CD4-positive, alpha-beta T cell treated with Interleukin-6 for 4 hours (primary cell): ENCODE measurements at regions not wholly inside any gene's neighbourhood (a gene's known extent, or its start where the extent isn't known, plus 50 kb on each side); places are given as distances from the start of the nearest gene placed in this dataset.
"Not testable (repeated sequence)": the region's sequence is repeated elsewhere in the genome, so short reads cannot be mapped to it uniquely, and the experiment has no call there.

Experiments used
- DNase-seq: peaks from one replicate; pipeline ENCODE4 v3.0.0-alpha.2; 2020; ENCODE audit warnings: mixed read lengths

DNA sequence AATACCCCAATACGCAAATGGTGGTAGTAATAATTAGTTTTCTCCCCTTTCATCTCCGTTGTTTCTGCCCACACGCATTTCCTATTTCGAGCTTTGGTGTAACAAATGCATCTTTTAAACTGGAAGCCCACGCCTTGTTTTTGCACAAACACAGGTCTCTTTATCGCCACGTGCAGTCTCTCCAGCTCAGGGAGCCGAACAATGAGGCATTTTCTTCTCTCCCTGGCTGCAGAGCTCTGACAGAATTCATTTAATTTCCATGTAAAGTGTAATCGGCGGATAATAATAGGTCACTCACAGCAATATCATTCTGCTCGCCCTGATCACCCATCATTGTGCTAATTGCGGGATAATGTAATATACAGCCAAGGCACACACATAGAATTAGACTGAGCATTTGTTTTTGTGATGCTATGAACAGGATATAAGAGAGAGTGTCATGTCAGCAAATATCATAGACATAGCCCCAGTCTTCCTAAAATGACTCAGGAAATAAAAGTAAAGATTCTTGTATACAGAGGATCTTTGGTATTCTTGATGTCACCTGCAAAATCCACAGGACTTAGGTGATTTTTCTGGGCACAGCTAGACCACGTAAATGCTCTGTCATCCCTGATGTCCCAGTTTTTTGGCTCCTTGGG lies 452.6 kb upstream of the CDH11 start:
- DNase-seq: no peak

- DNase-seq: no peak
Measured at GRCh38 chr16:65572156-65572555, 450.3 kb upstream of the CDH11 start.

GRCh38 chr16:65570261-65570660 lies 448.4 kb upstream of the CDH11 start:
- DNase-seq: no peak

GRCh38 chr16:65559846-65560245 lies 438.0 kb upstream of the CDH11 start:
- DNase-seq: no peak

GRCh38 chr16:65549689-65550088 lies 427.8 kb upstream of the CDH11 start:
- not testable (repeated sequence) for DNase-seq

DNA sequence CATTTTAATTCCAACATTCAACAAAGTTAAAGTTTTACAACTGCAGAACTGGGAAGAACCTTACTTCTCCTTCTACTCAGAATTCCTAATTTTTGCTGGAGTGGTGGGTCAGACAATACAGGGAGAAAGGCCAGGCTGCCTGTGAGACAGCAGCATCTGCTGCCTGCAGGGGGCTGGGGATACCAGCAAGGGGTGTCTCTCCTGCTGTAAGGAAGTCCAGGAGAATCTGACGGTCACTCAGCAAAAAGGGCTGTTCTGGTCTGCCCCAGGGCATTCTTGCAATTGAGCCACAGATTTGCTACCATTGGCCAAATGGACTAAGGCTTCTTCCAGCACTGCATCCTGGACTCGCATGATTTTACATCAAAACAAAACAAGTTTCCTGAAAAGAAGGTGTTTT lies 426.6 kb upstream of the CDH11 start:
- no peak for DNase-seq

DNA sequence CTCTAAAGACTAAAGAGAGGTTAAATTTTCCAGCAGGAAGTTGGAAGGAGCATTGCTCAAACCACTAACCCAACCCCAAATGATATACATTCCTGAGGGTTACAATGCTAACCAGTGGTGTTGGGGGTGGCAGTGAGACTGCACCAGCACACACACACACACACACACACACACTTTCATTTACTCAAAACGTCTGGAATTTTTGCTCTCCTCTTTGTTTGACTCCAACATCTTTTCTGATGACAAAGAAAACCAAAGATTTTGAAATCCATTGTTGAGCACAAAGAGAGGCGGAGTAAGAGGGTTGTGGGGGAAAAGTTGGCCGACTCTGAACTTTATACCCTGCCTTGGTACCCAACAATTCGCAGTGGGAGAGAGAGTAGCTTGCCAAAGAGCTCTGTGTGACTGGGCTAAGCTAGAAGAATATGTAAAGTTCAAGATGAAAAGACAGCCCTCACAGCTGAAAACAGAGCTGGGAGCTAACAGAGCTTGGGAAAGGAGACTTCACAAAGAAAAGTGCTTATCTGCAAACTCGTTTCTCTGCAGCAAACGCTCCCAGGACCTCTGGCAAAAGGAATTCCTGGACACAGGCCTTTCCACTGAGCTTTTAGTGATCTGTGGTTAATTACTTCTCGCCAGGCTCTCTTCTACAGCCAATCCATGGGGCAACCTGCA lies 426.0 kb upstream of the CDH11 start:
- no peak for DNase-seq

- DNase-seq: no peak
Measured at GRCh38 chr16:65546353-65546791, 424.5 kb upstream of the CDH11 start.

GRCh38 chr16:65545413-65545956 lies 423.6 kb upstream of the CDH11 start:
- DNase-seq: no peak

- no peak for DNase-seq
Measured at GRCh38 chr16:65543781-65544740, 422.2 kb upstream of the CDH11 start.

DNA sequence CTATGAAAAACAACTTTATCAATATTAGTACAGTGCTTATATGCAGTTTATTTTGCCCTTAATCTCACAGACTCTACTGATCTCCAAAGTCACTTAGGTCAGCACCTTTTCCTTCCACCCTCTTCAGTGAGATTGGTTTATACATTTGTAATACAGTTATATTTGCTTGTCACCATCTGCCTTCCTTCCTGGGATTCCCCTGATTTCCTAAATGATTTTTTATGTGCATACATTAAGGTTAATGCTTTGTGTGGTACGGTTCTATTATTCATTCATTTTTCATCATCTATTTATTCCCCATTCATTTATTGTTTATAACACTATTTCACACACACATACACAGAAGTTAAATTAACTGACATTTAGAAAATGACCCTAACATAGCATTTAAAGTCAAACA lies 419.8 kb upstream of the CDH11 start:
- no peak for DNase-seq

- no peak for DNase-seq
Measured at GRCh38 chr16:65540901-65541300, 419.0 kb upstream of the CDH11 start.

DNA sequence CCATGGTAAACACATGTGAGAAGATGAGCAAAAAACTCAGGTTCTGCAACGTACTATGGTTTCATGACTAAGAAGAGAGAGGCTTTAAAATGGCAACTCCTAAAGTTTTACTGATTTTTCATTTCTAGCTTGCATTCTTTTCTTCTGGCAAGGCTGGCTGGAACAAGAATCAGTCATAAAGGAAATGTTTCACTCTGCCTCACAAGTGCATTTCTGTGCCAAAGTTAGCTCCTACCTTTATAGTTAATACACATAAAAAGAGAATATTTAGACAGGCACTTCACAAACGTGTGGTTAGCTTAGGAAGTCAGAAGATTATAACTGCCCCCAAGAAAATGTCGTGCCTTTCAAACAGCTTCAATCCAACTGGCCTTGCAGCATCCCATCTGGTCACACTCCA lies 417.1 kb upstream of the CDH11 start:
- no peak for DNase-seq

DNA sequence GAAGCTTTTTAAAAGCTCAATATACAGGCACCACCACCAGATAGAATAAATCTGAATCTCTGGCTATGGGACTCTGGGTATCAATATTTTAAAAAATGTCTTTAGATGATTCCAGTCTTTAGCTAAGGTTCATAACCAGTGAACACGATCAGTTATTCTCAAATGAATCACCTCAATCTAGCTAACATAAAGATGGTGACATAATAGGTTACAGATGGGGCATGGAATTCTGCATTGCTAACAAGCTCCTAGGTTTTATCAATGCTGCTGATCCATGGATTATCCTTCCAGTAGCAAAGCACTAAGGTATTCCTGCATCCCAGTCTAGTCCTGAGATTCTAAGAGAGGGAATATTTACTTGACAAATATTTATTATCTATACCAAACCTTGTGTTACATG lies 415.5 kb upstream of the CDH11 start:
- no peak for DNase-seq

GRCh38 chr16:65534121-65534528 lies 412.3 kb upstream of the CDH11 start:
- no peak for DNase-seq

DNA sequence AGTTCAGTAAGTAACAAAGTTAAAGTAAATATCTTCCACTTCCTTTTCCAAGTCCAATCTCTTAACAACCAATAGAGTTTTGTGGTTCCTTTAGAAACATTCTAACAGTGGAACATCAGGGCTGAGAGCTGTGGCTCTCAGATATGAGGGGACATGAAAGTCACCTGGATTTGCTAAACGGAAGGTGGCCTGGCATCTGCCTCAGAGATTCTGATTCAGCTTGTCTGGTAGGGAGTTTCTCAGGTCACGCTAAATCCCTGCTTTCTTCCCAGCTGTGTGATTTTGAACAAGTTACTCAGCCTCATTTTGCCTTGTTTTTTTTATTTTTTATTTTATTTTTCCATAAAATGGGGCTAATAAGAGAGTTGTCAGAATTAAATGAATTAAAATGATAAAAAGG lies 411.0 kb upstream of the CDH11 start:
- no peak for DNase-seq

DNA sequence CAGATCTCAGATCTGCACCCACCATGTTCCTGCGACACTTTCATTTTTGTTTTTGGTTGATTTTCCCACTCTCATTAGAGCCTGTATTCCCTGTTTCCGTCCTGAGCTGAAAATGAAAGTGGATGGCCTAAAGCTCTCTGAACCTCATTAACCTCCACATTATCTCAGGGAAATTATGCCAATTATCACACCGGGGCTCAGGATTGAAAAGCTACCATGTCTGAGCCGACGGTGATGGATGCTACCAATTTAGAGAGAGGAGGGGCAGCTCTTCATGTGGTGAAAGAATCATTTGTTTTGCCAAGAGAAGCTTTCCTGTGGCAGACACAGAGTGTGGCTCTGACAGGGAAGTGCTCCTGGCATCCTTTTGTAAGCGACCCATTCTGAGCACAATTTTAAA lies 410.4 kb upstream of the CDH11 start:
- no peak for DNase-seq

GRCh38 chr16:65531475-65531874 lies 409.6 kb upstream of the CDH11 start:
- no peak for DNase-seq

- DNase-seq: no peak
Measured at GRCh38 chr16:65525707-65526106, 403.8 kb upstream of the CDH11 start.

- DNase-seq: no peak
Measured at GRCh38 chr16:65524997-65525396, 403.1 kb upstream of the CDH11 start.

- DNase-seq: no peak
Measured at GRCh38 chr16:65524231-65524630, 402.4 kb upstream of the CDH11 start.

DNA sequence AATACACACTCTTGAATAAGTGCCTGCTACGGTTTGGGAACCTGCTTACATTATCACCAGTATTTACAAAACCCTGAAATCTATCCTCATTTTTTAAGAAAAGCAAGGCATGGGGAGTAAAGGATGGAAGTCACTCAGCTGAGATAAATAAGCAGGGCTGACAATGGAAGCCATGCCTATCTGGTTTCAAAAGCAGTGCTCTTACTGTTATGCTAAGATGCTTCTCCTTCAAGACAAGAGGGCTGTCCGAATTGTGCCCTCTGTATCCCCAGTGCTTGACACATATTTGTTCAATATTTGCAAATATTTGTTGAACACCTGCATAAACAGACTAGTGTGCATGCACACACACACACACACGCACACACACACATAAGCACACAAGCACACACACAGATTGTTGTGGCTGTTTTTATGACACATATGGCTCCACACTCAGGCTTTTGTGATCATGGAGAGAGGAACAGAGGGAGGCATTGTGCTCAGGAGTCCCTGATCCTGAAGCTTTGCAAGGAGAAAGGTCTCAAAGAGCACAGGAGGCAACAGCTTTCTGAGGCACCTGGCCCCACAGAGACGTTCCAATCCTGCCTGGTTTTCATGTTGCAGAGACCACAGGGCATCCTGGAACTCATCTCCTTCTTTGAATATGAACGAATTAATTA lies 401.6 kb upstream of the CDH11 start:
- DNase-seq: no peak

DNA sequence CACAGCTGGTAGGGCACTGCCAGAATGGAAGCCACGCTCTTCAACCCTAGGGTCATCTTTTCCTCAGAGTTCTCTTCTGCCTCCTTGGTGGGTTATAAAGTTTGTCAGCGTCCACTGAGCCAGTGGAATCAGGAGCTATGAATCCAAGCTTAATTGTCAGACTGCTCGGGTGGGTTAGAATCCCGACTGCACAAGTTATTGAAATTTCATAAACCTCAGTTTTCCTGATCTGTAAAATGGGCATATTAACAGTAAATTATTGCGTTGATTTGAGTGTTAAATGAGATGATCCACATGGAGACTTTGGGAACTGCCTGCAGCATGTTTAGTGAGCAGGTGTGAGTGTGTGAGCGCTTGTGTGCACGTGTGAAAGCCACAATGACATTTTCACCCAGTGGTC lies 400.5 kb upstream of the CDH11 start:
- DNase-seq: no peak
